Fibroblast of skin of right biceps (primary cell): ENCODE measurements at regions not wholly inside any gene's neighbourhood (a gene's known extent, or its start where the extent isn't known, plus 50 kb on each side); places are given as distances from the start of the nearest gene placed in this dataset.
A peak's percentile ranks its signal among the peaks of the same experiment; 100 is the strongest.
"Not testable (repeated sequence)": the region's sequence is repeated elsewhere in the genome, so short reads cannot be mapped to it uniquely, and the experiment has no call there.

Source experiments
- DNase-seq: peaks from one replicate; pipeline ENCODE4 v3.0.0-alpha.2; 2013

DNA sequence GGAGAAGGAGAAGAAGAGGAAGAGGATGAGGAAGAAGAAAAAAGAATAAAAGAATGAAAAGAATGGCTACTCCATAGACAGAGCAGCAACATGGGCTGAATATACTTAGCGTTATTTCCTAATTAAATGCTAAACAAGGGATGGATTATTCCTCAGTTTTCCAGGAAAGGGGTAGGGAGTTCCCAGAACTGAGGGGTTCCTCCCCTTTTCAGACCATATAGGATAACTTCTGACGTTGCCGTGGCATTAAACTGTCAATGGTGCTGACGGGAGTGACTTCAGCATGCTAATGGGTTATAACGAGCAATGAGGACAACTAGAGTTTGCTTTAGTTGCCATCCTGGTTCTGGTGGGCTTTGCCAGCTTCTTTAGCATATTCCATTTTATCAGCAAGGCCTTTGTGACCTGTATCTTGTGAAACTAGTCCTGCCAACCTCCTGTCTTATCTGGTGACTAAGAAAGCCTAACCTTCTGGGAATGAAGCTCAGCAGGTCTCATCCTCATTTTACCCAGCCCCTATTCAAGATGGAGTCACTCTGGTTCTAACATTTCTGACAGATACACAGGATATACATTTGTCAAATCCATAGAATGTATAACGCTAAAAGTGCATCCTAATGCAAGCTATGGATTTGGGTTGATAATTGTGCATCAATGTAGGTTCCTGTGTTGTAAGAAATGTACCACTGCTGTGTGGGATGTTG lies 152.3 kb downstream of the MAIP1 start:
- no peak for DNase-seq

DNA sequence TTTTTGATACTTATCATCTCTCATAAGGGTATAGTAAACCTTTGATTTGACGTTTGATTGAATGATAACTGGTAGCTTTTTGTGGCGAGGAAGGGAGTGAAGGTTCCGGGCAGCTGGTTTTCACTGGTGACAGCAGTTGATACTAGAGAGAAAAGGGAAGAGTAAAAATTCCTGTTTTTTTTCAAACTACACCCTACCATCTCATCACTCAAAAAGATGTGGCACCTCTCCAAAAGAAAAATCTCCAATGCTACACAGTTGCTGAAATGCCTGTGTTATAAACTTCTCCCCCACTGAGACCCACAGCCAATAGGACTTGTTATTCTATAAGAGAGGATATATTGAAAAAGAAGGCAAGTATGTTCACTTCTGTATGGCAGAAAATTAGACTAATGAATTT lies 154.0 kb downstream of the MAIP1 start:
- DNase-seq, result no peak

DNA sequence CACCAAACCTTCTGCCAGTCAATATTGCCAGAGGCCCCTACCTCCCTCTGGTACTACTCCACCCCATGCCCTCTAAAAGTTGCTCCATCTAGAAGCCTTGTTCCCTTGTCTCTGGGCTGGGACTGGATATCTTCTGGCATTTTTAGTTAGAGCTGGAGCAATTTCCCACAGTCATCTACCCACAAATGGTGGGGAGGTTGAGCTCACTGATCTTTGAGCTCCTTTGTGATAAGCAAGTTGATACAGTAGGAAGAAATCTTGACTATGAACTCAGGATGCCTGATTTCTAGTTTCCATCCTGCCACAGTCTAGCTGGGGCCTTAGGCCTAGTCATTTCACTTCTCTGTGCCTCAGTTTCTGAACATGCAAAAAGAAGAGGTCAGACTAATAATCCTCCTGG lies 155.0 kb downstream of the MAIP1 start:
- DNase-seq, result no peak

DNA sequence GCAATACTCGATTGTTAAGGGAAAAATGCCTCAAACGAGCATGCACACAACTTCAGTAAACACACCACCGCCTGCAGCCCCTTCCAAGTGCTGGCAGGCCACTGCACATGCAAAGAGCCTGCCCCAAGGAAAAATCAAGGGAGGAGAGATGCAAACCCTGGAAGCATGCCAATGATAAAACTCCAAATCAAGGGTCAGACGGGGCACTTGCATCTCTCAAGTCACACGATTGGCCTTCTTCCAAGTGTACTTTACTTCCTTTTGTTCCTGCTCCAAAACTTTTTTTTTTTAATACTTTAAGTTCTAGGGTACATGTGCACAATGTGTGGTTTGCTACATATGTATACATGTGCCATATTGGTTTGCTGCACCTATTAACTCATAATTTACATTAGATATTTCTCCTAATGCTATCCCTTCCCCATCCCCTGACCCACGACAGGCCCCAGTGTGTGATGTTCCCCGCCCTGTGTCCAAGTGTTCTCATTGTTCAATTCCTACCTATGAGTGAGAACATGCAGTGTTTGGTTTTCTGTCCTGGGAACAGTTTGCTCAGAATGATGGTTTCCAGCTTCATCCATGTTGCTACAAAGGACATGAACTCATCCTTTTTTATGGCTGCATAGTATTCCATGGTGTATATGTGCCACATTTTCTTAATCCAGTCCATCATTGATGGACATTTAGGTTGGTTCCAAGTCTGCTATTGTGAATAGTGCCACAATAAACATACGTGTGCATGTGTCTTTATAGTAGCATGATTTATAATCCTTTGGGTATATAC lies 157.8 kb downstream of the MAIP1 start:
- DNase-seq, result not testable (repeated sequence)

DNA sequence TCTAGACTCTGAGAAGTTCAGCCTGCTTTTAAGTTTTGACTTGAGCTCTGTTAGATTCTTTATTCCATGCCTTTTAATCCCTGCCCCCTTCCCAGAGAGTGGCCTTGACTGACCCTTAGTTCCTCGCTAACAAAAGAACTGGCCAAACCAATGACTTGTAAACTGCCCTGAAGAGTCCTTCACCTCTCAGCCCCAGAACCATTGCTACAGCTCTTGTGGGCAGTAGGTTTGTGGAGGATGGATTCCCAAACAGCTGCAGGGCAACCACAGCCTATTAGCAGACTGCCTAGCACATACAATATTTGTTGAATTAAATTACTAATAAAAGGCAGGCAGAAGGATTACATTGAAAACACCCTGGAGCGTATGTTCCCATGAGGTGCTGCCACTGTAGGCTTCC lies 163.9 kb downstream of the MAIP1 start:
- DNase-seq, result no peak

DNA sequence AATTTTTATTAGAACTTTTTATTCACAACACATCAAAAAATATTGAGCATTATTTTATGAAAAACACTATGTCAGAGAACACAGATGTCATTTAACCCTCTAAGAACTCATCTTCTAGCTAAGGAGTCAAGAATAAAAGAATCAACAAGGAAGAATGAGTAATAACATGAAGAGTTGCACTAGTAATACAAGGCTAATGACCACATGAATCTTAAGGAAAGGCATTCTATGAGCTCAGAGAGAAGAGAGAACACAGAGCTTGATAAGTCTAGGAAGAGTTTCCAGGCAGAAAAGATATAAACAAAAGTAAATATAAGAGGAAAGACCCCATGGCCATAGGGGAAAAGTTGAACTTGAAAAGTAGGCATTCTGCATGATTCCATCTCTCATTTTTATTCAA lies 166.5 kb downstream of the MAIP1 start:
- DNase-seq, result peak; percentile 16

DNA sequence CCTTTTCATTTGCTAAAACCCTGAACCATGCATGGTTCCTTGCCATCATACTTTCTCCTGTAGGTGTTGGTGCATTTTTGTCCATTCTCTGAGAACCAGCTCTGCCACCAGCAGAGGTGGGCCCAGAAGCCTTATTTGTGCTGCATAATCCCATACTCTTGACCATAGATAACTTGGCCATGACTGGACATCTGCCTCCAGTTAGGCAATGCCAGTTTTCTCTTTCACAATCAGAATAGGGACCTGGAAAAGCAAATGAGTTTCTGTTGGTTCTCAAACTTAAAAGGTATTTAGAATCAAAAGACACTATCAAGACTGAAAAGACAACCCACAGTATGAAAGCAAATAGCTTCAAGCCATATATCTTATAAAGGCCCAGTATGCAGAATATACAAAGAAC lies 167.3 kb downstream of the MAIP1 start:
- no peak for DNase-seq

DNA sequence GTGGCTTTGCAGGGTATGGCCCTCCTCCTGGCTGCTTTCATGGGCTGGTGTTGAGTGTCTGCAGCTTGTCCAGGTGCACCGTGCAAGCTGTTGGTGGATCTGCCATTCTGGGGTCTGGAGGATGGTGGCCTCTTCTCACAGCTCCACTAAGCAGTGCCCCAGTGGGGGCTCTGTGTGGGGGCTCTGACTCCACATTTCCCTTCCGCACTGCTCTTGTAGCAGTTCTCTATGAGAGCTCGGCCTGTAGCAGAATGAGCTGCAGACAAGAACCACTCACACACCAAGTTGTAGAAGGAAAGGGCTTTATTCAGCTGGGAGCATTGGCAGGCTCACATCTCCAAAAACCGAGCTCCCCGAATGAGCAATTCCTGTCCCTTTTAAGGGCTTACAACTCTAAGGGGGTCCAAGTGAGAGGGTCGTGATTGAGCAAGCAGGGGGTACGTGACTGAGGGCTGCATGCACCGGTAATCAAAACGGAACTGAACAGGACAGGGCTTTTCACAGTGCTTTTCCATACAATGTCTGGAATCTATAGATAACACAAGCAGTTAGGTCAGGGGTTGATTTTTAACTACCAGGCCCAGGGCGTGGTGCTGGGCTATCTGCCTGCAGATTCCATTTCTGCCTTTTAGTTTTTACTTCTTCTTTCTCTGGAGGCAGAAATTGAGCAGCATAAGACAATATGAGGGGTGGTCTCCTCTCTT lies 169.4 kb downstream of the MAIP1 start:
- not testable (repeated sequence) for DNase-seq

DNA sequence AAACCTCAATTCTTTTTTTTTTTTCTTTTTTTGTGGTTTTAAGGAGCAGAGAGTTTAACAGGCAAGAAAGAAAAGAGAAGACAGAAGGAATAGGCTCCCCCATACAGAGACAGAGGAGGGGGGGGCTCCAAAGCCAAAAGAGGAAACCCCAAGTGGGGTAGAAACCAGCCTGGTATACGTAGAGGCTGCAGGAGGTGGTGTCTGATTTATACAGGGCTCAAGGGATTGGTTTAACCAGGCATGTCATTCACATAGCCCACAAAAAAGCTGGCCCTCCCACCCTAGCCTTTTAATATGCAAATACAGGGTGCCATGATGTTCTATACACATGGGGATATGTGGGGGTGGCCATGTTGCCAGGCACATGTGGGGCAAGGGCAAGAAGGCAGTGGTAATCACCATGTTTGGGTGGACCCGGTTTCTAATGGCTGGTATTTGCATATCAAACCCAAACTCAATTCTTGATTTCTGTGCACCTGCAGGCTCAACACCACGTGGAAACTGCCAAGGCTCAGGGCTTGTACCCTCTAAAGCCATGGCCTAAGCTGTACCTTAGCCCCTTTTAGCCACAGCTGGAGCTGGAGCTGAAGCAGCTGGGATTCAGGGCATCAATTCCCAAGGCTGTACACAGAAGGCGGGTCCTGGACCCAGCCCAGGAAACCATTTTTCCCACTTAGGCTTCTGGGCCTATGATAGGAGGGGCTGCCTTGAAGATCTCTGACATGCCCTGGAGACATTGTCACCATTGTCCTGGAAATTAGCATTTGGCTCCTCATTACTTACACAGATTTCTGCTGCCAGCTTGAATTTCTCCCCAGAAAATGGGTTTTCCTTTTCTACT lies 170.3 kb downstream of the MAIP1 start:
- DNase-seq, result no peak

DNA sequence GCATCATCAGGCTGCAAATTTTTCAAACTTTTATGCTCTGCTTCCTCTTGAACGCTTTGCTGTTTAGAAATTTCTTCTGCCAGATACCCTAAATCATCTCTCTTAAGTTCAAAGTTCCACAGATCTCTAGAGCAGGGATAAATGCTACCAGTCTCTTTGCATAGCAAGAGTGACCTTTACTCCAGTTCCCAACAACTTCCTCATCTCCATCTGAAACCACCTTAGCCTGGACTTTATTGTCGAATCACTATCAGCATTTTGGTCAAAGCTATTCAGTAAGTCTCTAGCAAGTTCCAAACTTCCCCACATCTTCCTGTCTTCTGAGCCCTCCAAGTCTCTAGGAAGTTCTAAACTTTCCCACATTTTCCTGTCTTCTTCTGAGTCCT lies 170.9 kb downstream of the MAIP1 start:
- not testable (repeated sequence) for DNase-seq

DNA sequence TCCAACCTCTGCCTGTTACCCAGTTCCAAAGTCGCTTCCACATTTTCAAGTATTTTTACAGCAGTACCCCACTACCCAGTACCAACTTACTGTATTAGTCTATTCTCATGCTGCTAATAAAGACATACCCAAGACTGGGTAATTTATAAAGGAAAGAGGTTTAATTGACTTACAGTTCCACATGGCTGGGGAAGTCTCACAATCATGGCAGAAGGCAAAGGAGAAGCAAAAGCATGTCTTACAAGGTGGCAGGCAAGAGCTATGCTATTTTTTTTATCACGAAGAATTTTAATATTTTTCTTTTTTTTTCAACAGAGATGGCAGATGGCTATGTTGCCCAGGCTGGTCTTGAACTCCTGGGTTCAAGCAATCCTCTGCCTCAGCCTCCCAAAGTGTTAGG lies 171.3 kb downstream of the MAIP1 start:
- DNase-seq, result not testable (repeated sequence)

DNA sequence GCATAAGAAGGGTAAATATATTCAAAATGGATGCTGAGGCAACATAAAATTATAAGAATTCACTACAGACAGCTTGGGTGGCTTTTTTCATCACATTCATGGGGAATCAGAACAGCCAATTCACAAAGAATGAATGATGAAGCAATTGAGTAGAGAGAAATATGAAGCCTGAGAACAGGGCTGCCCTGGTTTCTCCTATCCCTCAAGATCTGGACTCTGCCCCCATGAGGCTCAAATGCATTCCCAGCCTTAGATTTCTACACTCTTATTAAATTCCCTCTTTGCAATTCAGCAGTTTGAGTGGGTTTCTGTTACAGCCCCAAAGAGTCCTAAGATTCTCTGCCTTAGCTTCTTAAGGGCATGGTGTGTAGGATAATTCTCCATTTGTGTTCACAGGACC lies 172.5 kb downstream of the MAIP1 start:
- peak; percentile 69 for DNase-seq

DNA sequence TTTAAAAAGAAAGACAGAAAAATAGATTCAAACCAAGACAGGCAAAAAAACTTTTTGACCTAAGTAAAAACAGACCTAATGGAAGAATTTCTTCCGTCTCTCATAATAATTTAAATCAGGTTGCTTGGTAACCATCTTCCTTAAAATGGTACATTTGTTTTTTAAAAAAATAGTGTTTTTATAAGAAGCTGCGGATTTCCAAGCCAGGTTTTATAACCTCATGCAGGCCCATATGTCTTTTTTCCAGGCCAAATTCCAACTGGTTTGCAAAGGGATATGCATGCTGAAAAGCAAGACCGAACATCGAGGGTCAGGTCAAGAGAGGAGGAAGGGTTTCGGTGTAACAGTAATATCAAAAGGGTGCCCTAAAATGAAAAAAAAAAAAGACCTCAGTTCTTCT lies 172.9 kb downstream of the MAIP1 start:
- DNase-seq, result no peak

DNA sequence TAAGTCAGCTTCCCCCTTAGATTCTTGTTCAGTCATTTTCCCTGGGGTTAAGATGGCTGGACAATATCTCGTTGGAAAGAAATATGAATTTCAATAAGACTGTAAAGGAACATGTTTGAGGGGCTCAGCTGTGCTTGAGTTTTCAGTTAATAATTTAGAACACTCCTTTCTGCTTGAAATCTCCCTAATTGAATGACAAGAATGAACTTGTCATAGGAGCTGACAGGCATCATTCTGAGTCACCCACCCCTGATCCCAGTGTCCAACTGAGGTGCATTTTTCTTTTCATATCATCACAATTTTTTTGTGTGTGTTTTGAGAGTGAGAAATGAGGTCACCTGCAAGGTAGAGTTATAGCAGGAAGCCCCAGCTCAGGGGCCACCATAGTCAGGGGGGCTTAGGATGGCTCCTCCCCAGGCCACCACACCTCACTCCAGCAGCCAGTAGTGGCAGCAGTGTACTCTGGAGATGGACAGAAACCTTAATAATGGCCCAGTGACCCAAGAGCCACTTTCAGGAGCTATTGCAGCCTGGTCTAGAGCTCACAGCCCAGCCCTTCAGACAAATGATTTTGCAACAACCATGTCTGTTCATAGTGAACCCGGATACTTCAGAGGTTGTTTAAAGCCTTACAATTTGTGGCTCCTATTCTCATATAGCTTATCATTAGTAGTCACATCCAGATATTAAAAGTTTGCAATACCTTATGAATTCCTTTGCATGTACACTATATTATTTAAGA lies 174.5 kb downstream of the MAIP1 start:
- DNase-seq, result no peak

DNA sequence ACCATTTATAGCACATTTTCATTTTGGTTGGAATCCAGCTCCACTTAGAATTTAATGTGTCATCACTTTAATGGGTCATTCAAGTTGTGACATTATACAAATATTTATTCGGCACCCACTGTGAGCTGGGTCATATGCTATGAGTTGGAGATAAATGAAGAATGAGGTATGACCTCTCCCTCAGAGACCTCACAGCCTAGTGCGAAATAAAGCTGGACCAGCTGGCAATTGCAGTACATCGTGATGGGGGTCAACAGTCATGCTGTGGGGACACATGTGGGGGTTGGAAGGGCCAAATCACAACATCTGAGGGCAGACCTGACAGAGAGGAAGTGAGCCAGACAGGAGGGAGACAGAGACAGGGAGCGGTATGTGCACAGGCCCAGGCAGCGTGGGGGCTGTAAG lies 175.4 kb downstream of the MAIP1 start:
- peak; percentile 61 for DNase-seq

DNA sequence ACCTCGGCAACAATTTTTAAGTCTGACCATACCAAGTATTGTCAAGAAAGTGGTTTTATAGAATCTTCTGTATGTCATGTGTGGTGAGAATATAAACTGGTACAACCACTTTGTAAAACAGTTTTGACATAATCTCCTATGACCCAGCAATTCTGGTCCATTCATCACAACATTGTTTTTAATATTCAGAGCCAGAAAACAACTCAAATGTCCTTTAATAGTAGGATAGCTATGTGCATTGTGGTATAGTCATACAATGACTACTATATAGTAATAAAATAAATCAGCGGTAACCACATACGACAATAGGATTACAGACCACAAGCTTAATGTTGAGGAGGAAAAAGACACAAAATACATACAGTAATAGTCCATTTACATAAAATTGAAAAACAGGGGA lies 175.2 kb upstream of the SPATS2L start:
- DNase-seq, result peak; percentile 36

DNA sequence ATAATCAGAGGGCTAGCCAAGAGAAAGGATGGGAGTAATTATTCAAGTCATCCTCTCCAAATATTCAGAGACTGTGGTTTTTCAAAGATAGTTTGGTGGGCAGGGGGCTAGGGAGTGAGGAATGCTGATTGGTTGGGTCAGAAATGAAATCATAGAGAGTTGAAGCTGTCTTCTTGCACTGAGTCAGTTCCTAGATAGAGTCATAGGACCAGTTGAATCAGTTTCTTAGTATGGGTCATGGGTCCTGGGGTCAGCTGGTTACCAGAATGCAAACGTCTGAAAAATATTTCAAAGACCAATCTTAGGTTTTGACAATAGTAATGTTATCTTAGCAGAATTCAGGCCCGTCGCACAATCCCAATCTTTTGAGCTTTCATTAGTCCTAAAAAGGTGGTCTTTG lies 171.4 kb upstream of the SPATS2L start:
- DNase-seq, result no peak

DNA sequence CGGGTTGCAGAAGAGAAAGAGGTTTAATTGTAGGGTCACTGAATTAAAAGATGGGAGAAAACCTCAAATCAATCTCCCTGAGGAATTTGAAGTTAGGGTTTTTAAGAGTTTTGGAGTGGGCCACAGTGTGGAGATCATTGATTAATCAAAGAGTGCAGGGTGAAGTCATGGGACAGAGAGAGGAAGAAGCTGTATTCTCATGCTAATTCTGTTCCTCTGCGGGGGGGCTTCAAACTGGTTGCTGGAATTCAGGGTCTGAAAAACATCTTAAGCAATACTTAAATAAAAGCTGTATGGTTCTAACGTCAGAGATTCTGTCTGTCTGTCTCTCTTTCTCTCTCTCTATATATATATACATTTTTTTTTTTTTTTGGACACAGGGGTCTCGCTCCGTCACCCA lies 169.8 kb upstream of the SPATS2L start:
- no peak for DNase-seq

DNA sequence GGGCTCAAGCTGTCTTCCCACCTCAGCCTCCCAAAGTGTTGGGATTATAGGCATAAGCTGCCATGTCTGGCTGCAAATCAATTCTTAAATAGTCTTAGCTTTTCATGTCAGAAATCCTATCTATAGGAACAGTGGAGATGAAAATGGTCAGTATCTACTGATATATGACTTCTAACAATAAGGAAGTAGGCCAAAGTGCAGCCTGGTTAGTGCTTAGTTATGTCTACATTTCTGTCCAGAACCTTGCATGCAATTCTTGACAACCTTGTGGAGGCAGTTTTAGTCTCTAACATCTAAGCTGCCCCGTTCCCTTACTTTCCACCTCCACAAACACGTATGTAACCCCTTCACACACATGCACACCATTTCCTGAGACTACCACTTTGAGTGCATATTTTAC lies 169.2 kb upstream of the SPATS2L start:
- no peak for DNase-seq

DNA sequence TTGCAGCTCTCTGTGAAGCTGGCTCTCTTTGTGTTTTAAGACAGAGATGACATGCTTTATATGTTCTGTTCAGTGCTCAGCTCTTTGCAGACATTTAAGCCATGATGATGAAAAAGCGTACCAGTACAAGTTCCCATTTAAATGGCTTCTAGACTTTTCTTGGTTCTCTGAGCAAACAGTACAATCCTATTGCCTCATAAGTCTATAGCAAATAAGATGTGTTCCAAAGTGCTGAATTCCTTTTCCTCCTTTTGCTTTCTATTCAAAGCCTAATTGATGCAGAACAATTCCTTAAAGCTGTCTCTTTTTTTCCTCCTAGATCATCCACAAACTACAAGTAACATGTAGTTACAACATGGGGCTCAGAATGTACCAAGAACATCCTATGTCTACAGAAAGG lies 168.8 kb upstream of the SPATS2L start:
- no peak for DNase-seq

DNA sequence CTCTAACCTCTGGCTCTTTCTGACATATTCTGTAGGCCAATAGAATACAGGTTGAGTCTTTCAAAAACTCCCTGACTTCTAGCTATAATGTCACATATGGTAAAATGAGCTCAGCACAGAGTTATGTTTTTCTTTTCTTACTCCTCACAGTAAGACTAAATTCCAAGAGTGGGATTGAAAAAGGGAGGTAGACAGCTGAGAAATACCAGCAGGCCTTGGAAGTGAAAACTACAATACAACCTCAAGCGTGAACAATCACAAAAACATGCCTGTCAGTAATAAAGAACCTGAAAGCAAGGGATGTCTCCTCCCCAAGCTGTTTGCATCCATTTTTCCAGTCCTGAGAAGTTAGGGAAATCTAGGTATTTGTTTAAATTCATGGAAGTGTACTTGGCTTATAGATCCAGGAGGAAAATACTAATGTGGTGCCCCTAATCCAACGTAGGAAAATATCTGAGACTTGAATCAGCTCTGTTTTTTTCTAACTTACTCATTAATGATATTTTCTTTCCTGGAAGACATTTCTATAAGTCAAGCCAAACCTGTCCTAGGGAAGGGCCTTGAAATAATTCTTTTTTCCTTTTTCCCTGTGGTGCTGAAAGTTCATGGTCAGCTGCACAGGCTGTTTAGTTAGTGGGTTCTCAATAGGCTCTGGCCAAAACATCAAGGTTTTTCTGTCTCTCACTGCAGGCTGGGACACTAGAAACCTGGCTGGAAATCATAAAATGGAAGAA lies 167.9 kb upstream of the SPATS2L start:
- DNase-seq, result peak; percentile 73

DNA sequence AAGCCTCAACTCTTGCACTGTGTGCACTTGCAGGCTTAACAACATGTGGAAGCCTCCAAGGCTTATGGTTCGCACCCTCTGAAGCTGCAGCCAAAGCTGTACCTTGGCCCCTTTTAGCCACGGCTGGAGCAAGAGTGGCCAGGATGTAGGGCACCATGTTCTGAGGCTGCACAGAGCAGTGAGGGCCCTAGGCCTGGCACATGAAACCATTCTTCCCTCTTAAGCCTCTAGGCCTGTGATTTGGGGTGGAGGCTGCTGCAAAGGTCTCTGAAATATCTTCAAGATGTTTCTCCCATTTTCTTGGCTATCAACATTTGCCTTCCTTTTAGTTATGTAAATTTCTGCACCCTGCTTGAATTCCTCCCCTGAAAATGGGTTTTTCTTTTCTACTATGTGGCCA lies 161.9 kb upstream of the SPATS2L start:
- no peak for DNase-seq
